ENCODE measurements at regions not wholly inside any gene's neighbourhood (a gene's known extent, or its start where the extent isn't known, plus 50 kb on each side); places are given as distances from the start of the nearest gene placed in this dataset.

DNA sequence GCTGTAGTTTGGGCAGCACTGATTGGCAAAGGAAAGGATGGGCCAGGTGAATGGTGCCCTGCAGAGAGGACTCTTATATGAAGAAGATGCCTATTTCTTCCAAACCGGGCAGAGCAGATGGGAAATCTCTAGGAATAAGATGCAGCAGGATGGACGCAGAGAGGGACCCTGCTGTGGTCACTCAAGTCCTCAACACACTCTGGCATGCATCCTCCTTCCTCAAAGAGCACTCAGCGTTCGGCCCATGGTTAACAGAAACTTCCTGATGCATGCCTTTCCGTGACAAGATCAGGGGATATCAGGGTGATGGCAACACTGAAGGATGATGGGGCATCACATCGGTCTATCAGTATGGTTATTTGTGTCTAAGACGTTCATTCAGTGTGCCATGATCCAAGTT is 232.7 kb downstream of the TTC32 start:
- Mint-ChIP-seq H3K27me3 (peaks cover 16 to 52% of the 10 kb centered on the region in 2 donors), H3K4me1 (ENCODE audit: low read depth in 2 of 2) (peaks cover 0 to 1% of the 10 kb centered on the region in 2 donors)
- no peak for ATAC-seq (replicated peaks)

DNA sequence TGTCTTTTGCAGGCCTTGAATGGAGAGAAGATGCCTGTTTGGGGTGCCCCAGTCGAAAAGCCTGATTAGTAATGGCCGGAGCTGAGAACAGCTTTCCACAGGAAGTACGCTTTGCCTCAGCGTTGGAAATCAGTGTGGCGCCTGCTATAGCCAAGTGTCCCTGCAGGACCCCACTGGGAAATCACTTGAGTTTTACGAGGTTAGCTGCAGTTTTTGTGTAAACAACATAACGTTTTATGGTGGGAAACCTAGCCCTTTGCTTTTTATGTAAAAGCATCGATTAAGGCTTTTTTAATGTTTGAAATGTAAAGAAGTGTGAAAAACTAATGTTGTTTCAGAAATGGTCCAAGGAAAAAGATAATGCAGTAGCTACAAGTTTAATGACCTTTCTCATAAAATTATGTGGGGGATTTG is 234.2 kb downstream of the TTC32 start:
- H3K4me1 Mint-ChIP-seq (ENCODE audit: low read depth in 2 of 2) = no peaks in the 10 kb centered on the region
- ATAC-seq (replicated peaks) (no peak), DNase-seq (no peak)
- no peaks in the 10 kb centered on the region for H3K9me3 Mint-ChIP-seq
- H3K4me3 Mint-ChIP-seq = no peak overlapping the region
- H3K27ac Mint-ChIP-seq = no peak overlapping the region
- peaks cover 11 to 38% of the 10 kb centered on the region in 2 donors for H3K27me3 Mint-ChIP-seq
- peaks cover 3% of the 10 kb centered on the region for H3K36me3 Mint-ChIP-seq (ENCODE audit: insufficient read depth)

More for the DNA sequence above, 232.7 kb downstream of the TTC32 start:
- H3K36me3 Mint-ChIP-seq (ENCODE audit: insufficient read depth) = no peaks in the 10 kb centered on the region
- no peak for DNase-seq
- H3K9me3 Mint-ChIP-seq = no peaks in the 10 kb centered on the region
- H3K4me3 Mint-ChIP-seq = no peak overlapping the region
- H3K27ac Mint-ChIP-seq = no peak overlapping the region

DNA sequence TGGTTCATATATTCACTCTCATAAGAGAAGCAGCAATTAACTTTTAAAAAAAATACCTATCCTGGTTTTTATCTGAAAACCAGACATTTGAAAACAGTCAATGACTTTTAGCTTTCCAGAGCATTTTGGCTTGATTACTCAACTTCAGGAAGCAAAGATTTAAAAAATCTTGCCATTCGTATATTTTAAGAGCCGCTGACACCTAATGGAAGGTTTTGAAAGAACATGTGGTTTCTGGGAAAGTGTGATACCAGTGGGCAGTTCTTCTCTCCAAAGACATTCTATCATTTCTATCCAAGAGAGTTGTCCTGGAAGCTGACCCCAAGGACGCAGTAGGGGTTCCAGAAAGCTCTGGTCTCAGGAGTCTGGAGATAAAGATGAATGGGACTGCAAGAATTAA is 234.7 kb downstream of the TTC32 start:
- H3K36me3 Mint-ChIP-seq (ENCODE audit: insufficient read depth) = peaks cover 3% of the 10 kb centered on the region
- ATAC-seq (replicated peaks) (no peak), DNase-seq (no peak)
- no peaks in the 10 kb centered on the region for H3K9me3 Mint-ChIP-seq
- H3K4me1 Mint-ChIP-seq (ENCODE audit: low read depth in 2 of 2) = no peaks in the 10 kb centered on the region
- H3K4me3 Mint-ChIP-seq = no peak overlapping the region
- peaks cover 11 to 33% of the 10 kb centered on the region in 2 donors for H3K27me3 Mint-ChIP-seq
- no peak overlapping the region for H3K27ac Mint-ChIP-seq

DNA sequence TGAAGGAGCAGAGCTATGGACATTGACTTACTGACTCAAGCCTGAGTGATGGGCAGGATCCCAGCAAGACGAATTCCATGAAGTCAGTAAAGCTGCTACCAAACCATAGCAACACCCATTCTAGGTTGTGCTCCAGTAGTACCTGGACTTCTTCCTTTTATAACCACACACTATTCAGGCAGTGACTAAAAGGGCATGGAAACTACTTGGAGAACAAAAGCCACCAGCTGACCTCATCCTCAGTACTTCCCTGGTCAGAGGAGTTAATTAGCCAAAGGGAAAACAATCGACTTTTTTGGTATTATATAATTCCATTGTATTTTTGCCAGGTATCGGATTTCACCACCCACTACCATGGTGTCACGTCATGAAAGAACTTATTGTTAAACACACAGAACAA is 237.1 kb downstream of the TTC32 start:
- ATAC-seq (replicated peaks) = no peak
- Mint-ChIP-seq H3K4me3 (no peak overlapping the region), H3K4me1 (ENCODE audit: low read depth in 2 of 2) (no peaks in the 10 kb centered on the region), H3K9me3 (no peaks in the 10 kb centered on the region), H3K27me3 (peaks cover 4 to 10% of the 10 kb centered on the region in 2 donors), H3K27ac (no peak overlapping the region), H3K36me3 (ENCODE audit: insufficient read depth) (peaks cover 3% of the 10 kb centered on the region)
- DNase-seq = no peak

DNA sequence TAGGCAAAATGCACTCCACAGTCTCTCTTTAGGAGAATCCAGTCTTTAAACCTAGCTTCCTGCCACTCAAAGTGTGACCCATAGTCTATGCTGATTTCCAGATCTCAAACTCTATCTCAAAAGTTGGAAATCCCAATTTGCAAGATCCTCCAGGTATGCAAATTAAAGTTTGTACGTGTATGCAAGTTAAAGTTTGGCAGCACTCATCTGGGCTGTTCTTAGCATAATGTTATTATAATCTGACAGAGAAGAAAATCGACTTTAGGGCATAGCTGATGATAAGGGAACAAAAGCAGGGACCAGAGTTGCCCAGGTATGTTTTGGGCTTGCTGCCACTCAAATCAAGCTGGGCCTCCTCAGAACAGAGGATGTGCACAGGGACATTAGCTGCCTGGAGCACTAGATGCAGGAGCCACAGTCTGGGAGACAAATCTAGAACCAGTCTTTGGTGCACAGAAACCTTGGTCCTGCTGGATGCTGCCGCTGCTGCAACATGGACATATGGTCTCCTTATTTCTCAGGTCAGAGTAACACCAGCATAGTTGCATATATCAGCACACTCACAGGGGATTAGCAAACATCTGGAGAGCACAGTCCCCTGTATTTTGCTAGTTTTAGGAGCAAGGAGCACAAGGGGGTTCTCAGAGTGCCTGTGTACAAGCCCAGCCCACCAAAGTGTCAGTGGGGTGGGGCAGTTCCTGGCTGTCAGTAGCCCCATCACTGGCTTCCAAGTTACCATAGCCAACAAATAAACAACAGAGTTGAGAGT is 242.6 kb downstream of the TTC32 start:
- H3K4me3 Mint-ChIP-seq = no peak overlapping the region
- no peak for DNase-seq
- peaks cover 3% of the 10 kb centered on the region for H3K36me3 Mint-ChIP-seq (ENCODE audit: insufficient read depth)
- no peak overlapping the region for H3K27ac Mint-ChIP-seq
- no peaks in the 10 kb centered on the region for H3K9me3 Mint-ChIP-seq
- H3K27me3 Mint-ChIP-seq = peaks cover 0 to 18% of the 10 kb centered on the region in 2 donors
- no peak for ATAC-seq (replicated peaks)
- no peaks in the 10 kb centered on the region for H3K4me1 Mint-ChIP-seq (ENCODE audit: low read depth in 2 of 2)

DNA sequence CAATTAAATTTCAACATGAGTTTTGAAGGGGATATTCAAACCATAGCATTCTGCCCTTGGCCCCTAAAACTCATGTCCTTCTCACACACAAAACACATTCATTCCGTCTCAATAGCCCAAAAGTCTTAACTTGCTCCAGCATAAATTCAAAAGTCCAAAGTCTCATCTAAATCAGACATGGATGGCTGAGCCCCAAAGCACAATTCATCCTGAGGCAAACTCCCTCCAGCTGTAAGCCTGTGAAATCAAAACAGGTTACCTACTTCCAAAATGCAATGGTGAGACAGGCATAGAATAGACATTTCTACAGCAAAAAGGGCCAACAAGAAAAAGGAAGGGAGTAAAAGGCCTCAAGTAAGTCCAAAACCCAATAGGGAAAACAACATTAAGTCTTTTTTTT is 245.8 kb downstream of the TTC32 start:
- no peaks in the 10 kb centered on the region for H3K4me1 Mint-ChIP-seq (ENCODE audit: low read depth in 2 of 2)
- ATAC-seq (replicated peaks) = no peak

DNA sequence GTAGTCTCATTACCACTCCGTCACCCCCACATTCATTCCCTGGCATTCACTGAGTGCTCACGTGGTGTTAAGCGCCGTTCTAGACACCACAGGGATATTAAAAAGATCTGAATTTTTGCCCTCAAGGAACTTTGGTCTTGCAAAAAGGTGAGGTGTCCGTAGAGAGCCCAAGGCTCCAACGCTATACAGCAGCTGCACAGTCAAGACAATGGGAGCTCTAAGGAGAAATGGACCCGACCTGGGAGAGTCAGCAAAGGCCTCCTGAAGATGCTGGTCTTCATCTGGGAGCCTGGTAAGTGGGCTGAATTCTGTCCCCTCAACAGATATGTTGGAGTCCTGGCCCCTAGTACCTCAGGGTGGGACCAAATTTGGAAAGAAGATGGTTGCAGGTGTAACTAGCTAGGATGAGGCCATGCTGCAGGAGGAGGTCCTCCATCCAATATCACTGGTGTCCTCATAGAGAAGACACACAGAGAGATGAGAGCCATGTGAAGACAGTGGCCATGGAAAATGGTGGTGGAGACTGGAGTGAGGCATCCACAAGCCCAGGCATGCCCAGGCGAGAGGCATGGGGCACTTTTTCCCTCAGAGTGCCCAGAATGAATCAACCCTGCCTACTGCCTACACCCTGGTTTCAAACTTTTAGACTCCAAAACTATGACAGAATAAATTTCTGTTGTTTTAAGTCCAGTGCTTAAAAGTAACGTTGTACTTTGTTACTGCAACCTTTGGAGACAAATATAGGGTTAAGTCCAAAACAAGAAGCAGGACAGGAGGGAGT is 247.3 kb downstream of the TTC32 start:
- Mint-ChIP-seq H3K27ac (no peak overlapping the region), H3K9me3 (no peaks in the 10 kb centered on the region), H3K36me3 (ENCODE audit: insufficient read depth) (no peaks in the 10 kb centered on the region), H3K4me3 (no peak overlapping the region), H3K4me1 (ENCODE audit: low read depth in 2 of 2) (no peaks in the 10 kb centered on the region), H3K27me3 (peaks cover 5 to 59% of the 10 kb centered on the region in 2 donors)
- no peak for DNase-seq
- ATAC-seq (replicated peaks) = no peak

More for the DNA sequence above, 245.8 kb downstream of the TTC32 start:
- Mint-ChIP-seq H3K36me3 (ENCODE audit: insufficient read depth) (no peaks in the 10 kb centered on the region), H3K27me3 (peaks cover 3 to 45% of the 10 kb centered on the region in 2 donors), H3K27ac (no peak overlapping the region), H3K4me3 (no peak overlapping the region), H3K9me3 (no peaks in the 10 kb centered on the region)
- no peak for DNase-seq

DNA sequence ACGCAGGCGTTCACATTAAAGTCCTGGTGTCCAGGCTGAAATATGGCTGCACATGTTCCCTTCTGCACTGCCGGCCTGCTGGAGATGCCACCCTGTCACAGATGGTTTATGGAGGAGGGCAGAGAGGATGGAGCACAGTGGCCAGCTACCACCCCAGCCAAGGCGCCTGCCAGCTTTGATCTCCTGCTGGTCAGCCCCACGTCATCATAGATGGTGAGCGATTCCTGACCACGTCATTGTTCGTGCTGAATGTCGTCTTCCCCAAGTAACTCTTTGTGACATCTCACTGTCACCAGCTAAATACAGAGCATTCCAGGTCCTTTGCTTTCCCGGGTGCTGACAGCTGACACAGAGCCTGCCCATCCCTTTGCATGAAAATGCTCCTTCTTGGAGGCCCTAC is 248.3 kb downstream of the TTC32 start:
- Mint-ChIP-seq H3K27me3 (peaks cover 5 to 61% of the 10 kb centered on the region in 2 donors), H3K4me1 (ENCODE audit: low read depth in 2 of 2) (no peaks in the 10 kb centered on the region), H3K27ac (no peak overlapping the region), H3K4me3 (no peak overlapping the region), H3K36me3 (ENCODE audit: insufficient read depth) (no peaks in the 10 kb centered on the region), H3K9me3 (no peaks in the 10 kb centered on the region)
- ATAC-seq (replicated peaks) (no peak), DNase-seq (no peak)

DNA sequence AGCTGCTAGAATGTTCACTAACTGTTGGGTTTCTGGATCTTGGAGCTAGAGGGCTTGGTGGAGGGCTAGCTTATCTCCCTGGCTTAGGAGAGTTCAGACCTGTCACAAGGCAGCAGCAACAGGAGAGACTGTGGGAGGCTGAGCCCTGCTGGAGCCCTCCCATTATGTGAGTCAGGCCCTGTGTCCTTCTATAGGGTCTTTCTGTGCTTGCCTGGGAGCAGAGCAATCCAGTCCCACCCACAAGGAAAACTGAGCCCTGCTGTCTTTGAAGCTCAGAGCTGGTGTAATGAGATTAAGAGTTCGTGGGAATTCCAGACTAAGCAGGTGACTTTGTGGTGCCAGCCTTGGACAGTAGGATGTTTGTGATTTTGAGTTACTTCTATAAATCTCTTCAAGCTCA is 249.0 kb downstream of the TTC32 start:
- ATAC-seq (replicated peaks) (no peak), DNase-seq (no peak)
- no peaks in the 10 kb centered on the region for H3K36me3 Mint-ChIP-seq (ENCODE audit: insufficient read depth)
- no peaks in the 10 kb centered on the region for H3K9me3 Mint-ChIP-seq
- H3K27ac Mint-ChIP-seq = no peak overlapping the region
- peaks cover 5 to 55% of the 10 kb centered on the region in 2 donors for H3K27me3 Mint-ChIP-seq
- no peaks in the 10 kb centered on the region for H3K4me1 Mint-ChIP-seq (ENCODE audit: low read depth in 2 of 2)
- no peak overlapping the region for H3K4me3 Mint-ChIP-seq

DNA sequence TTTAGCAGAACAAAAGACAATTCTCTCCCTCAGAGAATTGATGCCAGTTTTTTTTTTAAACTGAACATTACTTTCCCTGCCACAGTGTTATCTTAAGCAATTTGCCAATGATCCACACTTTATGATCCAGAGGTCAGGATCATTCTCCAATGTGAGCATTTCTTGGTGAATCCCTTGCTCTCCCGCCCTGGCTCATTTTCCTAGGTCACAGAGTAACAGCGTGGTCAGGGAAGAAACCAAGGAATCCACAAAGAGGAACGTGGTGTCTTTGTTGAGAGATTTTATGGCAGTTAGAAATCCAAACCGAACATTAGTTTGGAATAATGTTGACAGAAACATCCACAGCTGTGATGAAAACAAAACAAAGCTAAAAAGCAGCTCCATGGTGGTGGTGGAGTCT is 250.3 kb downstream of the TTC32 start:
- H3K27ac Mint-ChIP-seq = no peak overlapping the region
- H3K4me3 Mint-ChIP-seq = no peak overlapping the region
- no peak for DNase-seq
- no peak for ATAC-seq (replicated peaks)
- H3K27me3 Mint-ChIP-seq = peaks cover 5 to 49% of the 10 kb centered on the region in 2 donors
- H3K36me3 Mint-ChIP-seq (ENCODE audit: insufficient read depth) = no peaks in the 10 kb centered on the region
- no peaks in the 10 kb centered on the region for H3K4me1 Mint-ChIP-seq (ENCODE audit: low read depth in 2 of 2)
- no peaks in the 10 kb centered on the region for H3K9me3 Mint-ChIP-seq

DNA sequence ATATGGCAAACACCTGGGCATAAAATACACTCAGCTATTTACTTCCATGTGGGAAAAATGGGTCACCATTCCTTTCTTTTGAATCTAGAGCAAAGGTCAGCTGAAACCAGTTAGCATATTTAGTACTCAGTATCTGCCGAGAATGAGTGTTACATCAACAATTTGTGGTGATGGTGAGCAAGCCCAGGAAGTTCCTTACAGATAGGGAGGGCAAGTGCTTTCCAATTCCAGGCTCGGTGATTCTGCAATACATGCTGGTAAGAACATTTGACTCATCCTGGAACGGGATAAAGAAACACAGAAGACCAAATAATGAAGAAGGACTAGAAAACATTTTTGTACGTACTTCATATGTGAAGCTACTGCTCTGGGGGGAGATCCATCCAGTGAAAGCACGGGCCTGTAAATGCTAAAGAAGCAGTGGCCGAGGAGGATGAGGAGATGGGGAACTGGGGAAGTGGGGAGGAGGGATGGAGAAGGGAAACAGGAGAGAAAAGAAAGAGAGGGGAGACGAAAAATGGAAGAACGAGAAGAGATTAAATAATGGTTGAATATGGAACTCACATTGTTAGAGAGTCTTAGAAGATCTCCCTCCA is 251.9 kb downstream of the TTC32 start:
- H3K27me3 Mint-ChIP-seq = peaks cover 5 to 49% of the 10 kb centered on the region in 2 donors
- no peak for DNase-seq

DNA sequence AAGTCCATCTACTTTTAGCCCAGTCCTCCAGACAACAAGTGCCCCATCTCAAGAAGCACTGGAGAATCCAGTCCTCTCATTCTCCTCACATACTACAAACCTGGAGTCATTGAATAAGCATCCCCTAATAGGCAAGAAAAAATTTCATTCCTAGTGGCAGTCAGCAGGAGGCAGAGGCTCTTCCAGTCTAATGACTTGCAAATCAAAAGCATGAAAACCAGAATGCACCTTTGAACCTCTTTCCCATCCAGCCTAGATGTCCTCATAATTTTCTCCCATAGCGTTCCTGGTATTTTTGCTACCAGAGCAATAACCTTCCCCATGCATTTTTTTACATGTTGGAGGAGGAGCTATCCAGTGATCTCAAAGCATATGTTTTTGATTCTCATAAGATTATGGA is 252.6 kb downstream of the TTC32 start:
- H3K36me3 Mint-ChIP-seq (ENCODE audit: insufficient read depth) = no peaks in the 10 kb centered on the region
- no peak overlapping the region for H3K4me3 Mint-ChIP-seq
- no peaks in the 10 kb centered on the region for H3K4me1 Mint-ChIP-seq (ENCODE audit: low read depth in 2 of 2)
- no peaks in the 10 kb centered on the region for H3K9me3 Mint-ChIP-seq
- H3K27me3 Mint-ChIP-seq = peaks cover 5 to 42% of the 10 kb centered on the region in 2 donors
- no peak for ATAC-seq (replicated peaks)
- DNase-seq = no peak
- H3K27ac Mint-ChIP-seq = no peak overlapping the region

More for the DNA sequence above, 251.9 kb downstream of the TTC32 start:
- Mint-ChIP-seq H3K27ac (no peak overlapping the region), H3K36me3 (ENCODE audit: insufficient read depth) (no peaks in the 10 kb centered on the region), H3K9me3 (no peaks in the 10 kb centered on the region), H3K4me3 (no peak overlapping the region), H3K4me1 (ENCODE audit: low read depth in 2 of 2) (no peaks in the 10 kb centered on the region)
- no peak for ATAC-seq (replicated peaks)

DNA sequence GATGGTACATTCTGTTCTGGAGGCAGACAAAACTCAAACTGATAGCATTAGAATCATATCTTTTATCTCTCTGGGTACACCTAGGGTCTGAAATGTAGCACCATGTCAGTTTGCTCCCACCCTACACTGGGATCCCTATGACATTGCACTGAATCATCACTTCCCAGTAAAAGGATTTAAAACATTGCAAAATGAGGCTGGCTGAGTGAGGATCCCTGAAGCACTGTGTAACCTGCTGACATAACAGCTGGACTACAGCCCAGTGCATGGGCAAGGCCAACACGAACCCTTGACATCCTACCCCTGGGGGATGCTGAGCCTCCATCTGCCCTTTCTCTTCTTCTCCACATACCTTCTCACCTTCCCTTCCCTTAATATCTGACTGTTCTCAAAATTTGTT is 253.2 kb downstream of the TTC32 start:
- ATAC-seq (replicated peaks) (no peak), DNase-seq (no peak)
- Mint-ChIP-seq H3K4me1 (ENCODE audit: low read depth in 2 of 2) (no peaks in the 10 kb centered on the region), H3K4me3 (no peak overlapping the region), H3K36me3 (ENCODE audit: insufficient read depth) (no peaks in the 10 kb centered on the region), H3K27ac (no peak overlapping the region), H3K9me3 (no peaks in the 10 kb centered on the region), H3K27me3 (peaks cover 5 to 36% of the 10 kb centered on the region in 2 donors)

All from effector memory CD8-positive, alpha-beta T cell (primary cell).